ENCODE measurements at regions not wholly inside any gene's neighbourhood (a gene's known extent, or its start where the extent isn't known, plus 50 kb on each side); places are given as distances from the start of the nearest gene placed in this dataset.

- no peaks in the 10 kb centered on the region for H3K79me2 ChIP-seq (ENCODE audit: control insufficient read depth, insufficient read depth, low read length)
- no peak for DNase-seq (ENCODE audit: low read depth in 2 of 2)
- no peak overlapping the region for H3K4me3 ChIP-seq (replicated peaks in 1 of 4; ENCODE audit: control extremely low read depth in 1 of 4, insufficient read depth in 1 of 4, low read depth in 3 of 4, low read length in 4 of 4)
- H3K27ac ChIP-seq (ENCODE audit: insufficient read depth, low read length) = no peak overlapping the region
- H3K9ac ChIP-seq (ENCODE audit: insufficient read depth, low read length) = no peak overlapping the region
- H4K20me1 ChIP-seq (ENCODE audit: control insufficient read depth, extremely low read depth, insufficient read depth, low read length) = no peaks in the 10 kb centered on the region
- TF ChIP-seq CTCF (conservative IDR thresholded peaks at IDR 0.05 in 1 of 2, IDR thresholded peaks at IDR 0.05 in 1 of 2; ENCODE audit: low read depth in 1 of 2, low read length in 2 of 2) (no peak), EZH2 (IDR thresholded peaks at IDR 0.05; ENCODE audit: low read length, missing control alignments) (no peak)
- no peaks in the 10 kb centered on the region for H3K4me1 ChIP-seq (ENCODE audit: control insufficient read depth, extremely low read depth, insufficient read depth, low read length)
- H3K27me3 ChIP-seq (ENCODE audit: control insufficient read depth, insufficient read depth, low read length) = no peaks in the 10 kb centered on the region
- no peak overlapping the region for H2AFZ ChIP-seq (ENCODE audit: low read length)
- H3K36me3 ChIP-seq (ENCODE audit: control insufficient read depth, insufficient read depth, low read length) = no peaks in the 10 kb centered on the region
- H3K9me3 ChIP-seq (ENCODE audit: control insufficient read depth, insufficient read depth, low read depth, low read length) = no peaks in the 10 kb centered on the region
- no peak overlapping the region for H3K4me2 ChIP-seq (ENCODE audit: extremely low read depth, insufficient read depth, low read length)
These were observed 167.8 kb downstream of the OLFM1 start for GRCh38 chr9:135255033-135255840.

GRCh38 chr9:135255841-135256580 is 168.5 kb downstream of the OLFM1 start:
- no peak for TF ChIP-seq EZH2 (IDR thresholded peaks at IDR 0.05; ENCODE audit: low read length, missing control alignments)
- TF ChIP-seq CTCF (conservative IDR thresholded peaks at IDR 0.05 in 1 of 2, IDR thresholded peaks at IDR 0.05 in 1 of 2; ENCODE audit: low read depth in 1 of 2, low read length in 2 of 2) = no peak
- Histone ChIP-seq H3K79me2 (ENCODE audit: control insufficient read depth, insufficient read depth, low read length) (no peaks in the 10 kb centered on the region), H3K27me3 (ENCODE audit: control insufficient read depth, insufficient read depth, low read length) (no peaks in the 10 kb centered on the region), H3K9me3 (ENCODE audit: control insufficient read depth, insufficient read depth, low read depth, low read length) (no peaks in the 10 kb centered on the region), H4K20me1 (ENCODE audit: control insufficient read depth, extremely low read depth, insufficient read depth, low read length) (no peaks in the 10 kb centered on the region), H3K4me1 (ENCODE audit: control insufficient read depth, extremely low read depth, insufficient read depth, low read length) (no peaks in the 10 kb centered on the region), H3K9ac (ENCODE audit: insufficient read depth, low read length) (no peak overlapping the region), H3K4me3 (replicated peaks in 1 of 4; ENCODE audit: control extremely low read depth in 1 of 4, insufficient read depth in 1 of 4, low read depth in 3 of 4, low read length in 4 of 4) (no peak overlapping the region), H2AFZ (ENCODE audit: low read length) (no peak overlapping the region), H3K27ac (ENCODE audit: insufficient read depth, low read length) (no peak overlapping the region), H3K36me3 (ENCODE audit: control insufficient read depth, insufficient read depth, low read length) (no peaks in the 10 kb centered on the region), H3K4me2 (ENCODE audit: extremely low read depth, insufficient read depth, low read length) (no peak overlapping the region)
- no peak for DNase-seq (ENCODE audit: low read depth in 2 of 2)

GRCh38 chr9:135256581-135257354 is 169.3 kb downstream of the OLFM1 start:
- no peaks in the 10 kb centered on the region for H3K79me2 ChIP-seq (ENCODE audit: control insufficient read depth, insufficient read depth, low read length)
- H3K9me3 ChIP-seq (ENCODE audit: control insufficient read depth, insufficient read depth, low read depth, low read length) = no peaks in the 10 kb centered on the region
- DNase-seq (ENCODE audit: low read depth in 2 of 2) = no peak
- TF ChIP-seq EZH2 (IDR thresholded peaks at IDR 0.05; ENCODE audit: low read length, missing control alignments) (no peak), CTCF (conservative IDR thresholded peaks at IDR 0.05 in 1 of 2, IDR thresholded peaks at IDR 0.05 in 1 of 2; ENCODE audit: low read depth in 1 of 2, low read length in 2 of 2) (no peak)
- no peaks in the 10 kb centered on the region for H3K4me1 ChIP-seq (ENCODE audit: control insufficient read depth, extremely low read depth, insufficient read depth, low read length)
- no peaks in the 10 kb centered on the region for H3K36me3 ChIP-seq (ENCODE audit: control insufficient read depth, insufficient read depth, low read length)
- no peaks in the 10 kb centered on the region for H4K20me1 ChIP-seq (ENCODE audit: control insufficient read depth, extremely low read depth, insufficient read depth, low read length)
- no peak overlapping the region for H3K27ac ChIP-seq (ENCODE audit: insufficient read depth, low read length)
- no peak overlapping the region for H3K4me3 ChIP-seq (replicated peaks in 1 of 4; ENCODE audit: control extremely low read depth in 1 of 4, insufficient read depth in 1 of 4, low read depth in 3 of 4, low read length in 4 of 4)
- no peak overlapping the region for H3K4me2 ChIP-seq (ENCODE audit: extremely low read depth, insufficient read depth, low read length)
- no peak overlapping the region for H3K9ac ChIP-seq (ENCODE audit: insufficient read depth, low read length)
- no peaks in the 10 kb centered on the region for H3K27me3 ChIP-seq (ENCODE audit: control insufficient read depth, insufficient read depth, low read length)
- no peak overlapping the region for H2AFZ ChIP-seq (ENCODE audit: low read length)
